Lung (tissue), 11 donors: ENCODE measurements at regions not wholly inside any gene's neighbourhood (a gene's known extent, or its start where the extent isn't known, plus 50 kb on each side); places are given as distances from the start of the nearest gene placed in this dataset.

Experiments used
- ATAC-seq: fragments of 200-7000 bp; cut with Tn5 transposase; one replicate; pipeline ENCODE4 v1.9.1; 2020; ENCODE audit warnings: moderate number of reproducible peaks; ENCODE audit not compliant: insufficient read depth, low FRiP score
- DNase-seq, 3 donors: peaks; one replicate each; pipeline ENCODE4 v3.0.0-alpha.2; 2013 to 2017
- H3K27ac ChIP-seq, 2 donors: one replicate each; pipeline ENCODE4 v1.5.1; 2013; ENCODE audit warnings: mild to moderate bottlenecking in 2 of 2, moderate library complexity in 2 of 2, control low read depth in 1 of 2, inconsistent platforms in 1 of 2, low read depth in 1 of 2, low read length in 1 of 2
- H3K27me3 ChIP-seq, 3 donors: one replicate each; pipeline ENCODE4 v1.5.1; 2013; ENCODE audit warnings: low read length in 2 of 3; ENCODE audit not compliant: control insufficient read depth in 3 of 3, insufficient read depth in 3 of 3
- H3K36me3 ChIP-seq, 4 donors: one replicate each; pipeline ENCODE4 v1.5.1; 2013; ENCODE audit warnings: low read length in 4 of 4, mild to moderate bottlenecking in 1 of 4, moderate library complexity in 1 of 4; ENCODE audit not compliant: control insufficient read depth in 4 of 4, insufficient read depth in 4 of 4
- H3K4me1 ChIP-seq, 5 donors: one replicate each; pipeline ENCODE4 v1.5.1; 2013; ENCODE audit warnings: low read length in 5 of 5, mild to moderate bottlenecking in 2 of 5, moderate library complexity in 1 of 5; ENCODE audit not compliant: control insufficient read depth in 5 of 5, insufficient read depth in 5 of 5
- H3K4me3 ChIP-seq: one replicate; pipeline ENCODE4 v1.5.1; 2013; ENCODE audit warnings: mild to moderate bottlenecking, control low read depth, moderate library complexity
- H3K9ac ChIP-seq, 2 donors: one replicate each; pipeline ENCODE4 v1.5.1; 2013; ENCODE audit warnings: low read length in 2 of 2, control low read depth in 1 of 2; ENCODE audit not compliant: insufficient read depth in 1 of 2
- H3K9me3 ChIP-seq, 4 donors: one replicate each; pipeline ENCODE4 v1.5.1; 2013; ENCODE audit warnings: low read length in 3 of 4, mild to moderate bottlenecking in 1 of 4, moderate library complexity in 1 of 4; ENCODE audit not compliant: control insufficient read depth in 4 of 4, insufficient read depth in 3 of 4
- WGBS, 2 donors: extraction: QIAGEN DNeasy Blood & Tissue Kit; methylation state at CpG; one replicate each; pipeline ENCODE4 v1.1.7; 2013; 5-methylcytosine and 5-hydroxymethylcytosine counted together
- TF ChIP-seq, protein P1 (sequence below): IDR thresholded peaks from 2 replicates; pipeline ENCODE4 v1.5.1; 2012; ENCODE audit warnings: mild to moderate bottlenecking; ENCODE audit errors: control extremely low read depth, extremely low read depth
- donor health status: control.
- donor health status: control.
- donor health status: Bipolar disorder and iron deficiency.
- donor health status: healthy.
- donor health status: DM: yes; HTN: yes; CAD: no.

- TF ChIP-seq, protein P1, sequence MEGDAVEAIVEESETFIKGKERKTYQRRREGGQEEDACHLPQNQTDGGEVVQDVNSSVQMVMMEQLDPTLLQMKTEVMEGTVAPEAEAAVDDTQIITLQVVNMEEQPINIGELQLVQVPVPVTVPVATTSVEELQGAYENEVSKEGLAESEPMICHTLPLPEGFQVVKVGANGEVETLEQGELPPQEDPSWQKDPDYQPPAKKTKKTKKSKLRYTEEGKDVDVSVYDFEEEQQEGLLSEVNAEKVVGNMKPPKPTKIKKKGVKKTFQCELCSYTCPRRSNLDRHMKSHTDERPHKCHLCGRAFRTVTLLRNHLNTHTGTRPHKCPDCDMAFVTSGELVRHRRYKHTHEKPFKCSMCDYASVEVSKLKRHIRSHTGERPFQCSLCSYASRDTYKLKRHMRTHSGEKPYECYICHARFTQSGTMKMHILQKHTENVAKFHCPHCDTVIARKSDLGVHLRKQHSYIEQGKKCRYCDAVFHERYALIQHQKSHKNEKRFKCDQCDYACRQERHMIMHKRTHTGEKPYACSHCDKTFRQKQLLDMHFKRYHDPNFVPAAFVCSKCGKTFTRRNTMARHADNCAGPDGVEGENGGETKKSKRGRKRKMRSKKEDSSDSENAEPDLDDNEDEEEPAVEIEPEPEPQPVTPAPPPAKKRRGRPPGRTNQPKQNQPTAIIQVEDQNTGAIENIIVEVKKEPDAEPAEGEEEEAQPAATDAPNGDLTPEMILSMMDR = no peak
- 90% methylated on average over 11 of the region's 11 CpGs for WGBS, 2 donors
- H3K27ac ChIP-seq = no peak overlapping the region
- no peak overlapping the region for H3K9ac ChIP-seq
- peaks cover 0 to 4% (median 0%) of the 10 kb centered on the region in 5 donors for H3K4me1 ChIP-seq
- H3K9me3 ChIP-seq = peaks cover 0 to 2% (median 0%) of the 10 kb centered on the region in 4 donors
- H3K36me3 ChIP-seq = no peaks in the 10 kb centered on the region
- DNase-seq (no peak), ATAC-seq (no peak)
- no peak overlapping the region for H3K4me3 ChIP-seq
- H3K27me3 ChIP-seq = no peaks in the 10 kb centered on the region
Measured at GRCh38 chr3:14252321-14253021, 73.9 kb downstream of the LSM3 start.

GRCh38 chr3:14253022-14253706, 74.5 kb downstream of the LSM3 start:
- no peaks in the 10 kb centered on the region for H3K27me3 ChIP-seq
- DNase-seq (no peak), ATAC-seq (no peak)
- H3K9me3 ChIP-seq = peaks cover 0 to 2% (median 0%) of the 10 kb centered on the region in 4 donors
- H3K36me3 ChIP-seq = no peaks in the 10 kb centered on the region
- no peak overlapping the region for H3K9ac ChIP-seq
- no peak overlapping the region for H3K4me3 ChIP-seq
- H3K27ac ChIP-seq = no peak overlapping the region
- WGBS, 2 donors = 81 to 85% methylated on average over 11 of the region's 11 CpGs
- TF ChIP-seq, protein P1 = no peak
- peaks cover 0 to 4% (median 0%) of the 10 kb centered on the region in 5 donors for H3K4me1 ChIP-seq

DNA sequence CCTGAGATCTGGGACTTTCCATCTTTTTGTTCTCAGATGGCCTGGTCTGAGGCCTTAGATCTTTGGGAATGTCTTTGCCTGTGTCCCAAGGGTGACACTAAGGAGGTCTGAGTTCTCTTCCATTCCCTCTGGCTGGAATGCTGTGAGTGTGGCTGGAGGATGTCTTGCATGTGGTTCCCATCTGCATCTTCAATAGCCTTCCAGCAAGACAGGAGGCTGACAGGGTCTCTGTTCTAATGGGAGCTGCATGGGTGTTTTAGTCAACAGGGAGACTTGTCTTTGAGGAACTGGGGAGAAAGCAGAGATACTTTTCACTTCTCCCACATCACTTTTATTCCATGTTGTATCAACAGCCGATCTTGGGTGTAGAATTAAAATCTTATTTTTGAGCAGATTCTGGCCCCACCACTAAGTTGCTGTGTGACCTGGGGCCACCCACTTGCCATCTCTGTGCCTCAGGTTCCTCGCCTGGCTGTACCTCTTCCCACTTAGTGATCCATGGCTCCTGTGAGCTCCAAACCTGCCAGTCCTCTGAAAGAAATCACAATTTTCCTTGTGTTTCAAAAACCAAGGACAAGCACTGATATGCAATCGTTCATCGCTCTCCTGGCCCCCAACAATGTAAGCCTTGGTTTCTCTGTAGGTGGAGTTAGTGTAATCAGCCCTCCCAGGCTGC, 75.2 kb downstream of the LSM3 start:
- Histone ChIP-seq H3K4me3 (no peak overlapping the region), H3K27me3 (no peaks in the 10 kb centered on the region), H3K4me1 (peaks cover 0 to 4% (median 0%) of the 10 kb centered on the region in 5 donors), H3K9ac (no peak overlapping the region), H3K27ac (no peak overlapping the region), H3K9me3 (peaks cover 0 to 2% (median 0%) of the 10 kb centered on the region in 4 donors), H3K36me3 (no peaks in the 10 kb centered on the region)
- 87 to 90% methylated on average over 4 of the region's 4 CpGs for WGBS, 2 donors
- TF ChIP-seq, protein P1 = no peak
- no peak for ATAC-seq
- no peak for DNase-seq
